Ishikawa (cell line): ENCODE measurements at regions not wholly inside any gene's neighbourhood (a gene's known extent, or its start where the extent isn't known, plus 50 kb on each side); places are given as distances from the start of the nearest gene placed in this dataset.

Experiments used
- CEBPB ChIP-seq: IDR thresholded peaks from 2 replicates; pipeline ENCODE4 v1.6.1; 2012
- CREB1 ChIP-seq: IDR thresholded peaks from 2 replicates; pipeline ENCODE4 v1.6.1; 2012; ENCODE audit warnings: low read depth
- EGR1 ChIP-seq: IDR thresholded peaks from 2 replicates; pipeline ENCODE4 v1.6.1; 2012
- EP300 ChIP-seq: IDR thresholded peaks from 2 replicates; pipeline ENCODE4 v1.6.1; 2012; ENCODE audit warnings: borderline replicate concordance
- FOXM1 ChIP-seq: IDR thresholded peaks from 2 replicates; pipeline ENCODE4 v1.6.1; 2012; ENCODE audit warnings: low read depth, borderline replicate concordance
- MAX ChIP-seq: IDR thresholded peaks from 2 replicates; pipeline ENCODE4 v1.6.1; 2012
- NFIC ChIP-seq: IDR thresholded peaks from 2 replicates; pipeline ENCODE4 v1.6.1; 2012
- RAD21 ChIP-seq: IDR thresholded peaks from 2 replicates; pipeline ENCODE4 v1.6.1; 2012; ENCODE audit warnings: low read depth
- TAF1 ChIP-seq: IDR thresholded peaks from 2 replicates; pipeline ENCODE4 v1.6.1; 2012; ENCODE audit warnings: low read depth, mild to moderate bottlenecking
- TCF12 ChIP-seq: IDR thresholded peaks from 2 replicates; pipeline ENCODE4 v1.6.1; 2012; ENCODE audit warnings: low read depth
- TEAD4 ChIP-seq: IDR thresholded peaks from 2 replicates; pipeline ENCODE4 v1.6.1; 2012
- USF1 ChIP-seq: IDR thresholded peaks from 2 replicates; pipeline ENCODE4 v1.6.1; 2012
- YY1 ChIP-seq: IDR thresholded peaks from 2 replicates; pipeline ENCODE4 v1.6.1; 2012; ENCODE audit warnings: low read depth
- ZBTB7A ChIP-seq: IDR thresholded peaks from 2 replicates; pipeline ENCODE4 v1.6.1; 2012; ENCODE audit warnings: low read depth
- TF ChIP-seq, protein P1 (sequence below): IDR thresholded peaks from 2 replicates; pipeline ENCODE4 v1.6.1; 2012; ENCODE audit warnings: low read depth, mild to moderate bottlenecking

- TF ChIP-seq TAF1, result no peak
- TF ChIP-seq TEAD4, result no peak
- no peak for TF ChIP-seq ZBTB7A
- TF ChIP-seq CEBPB, result no peak
- TF ChIP-seq RAD21, result peak; percentile 34; the same call in 1 of the 2 replicates
- no peak for TF ChIP-seq USF1
- TF ChIP-seq MAX, result no peak
- TF ChIP-seq, protein P1, sequence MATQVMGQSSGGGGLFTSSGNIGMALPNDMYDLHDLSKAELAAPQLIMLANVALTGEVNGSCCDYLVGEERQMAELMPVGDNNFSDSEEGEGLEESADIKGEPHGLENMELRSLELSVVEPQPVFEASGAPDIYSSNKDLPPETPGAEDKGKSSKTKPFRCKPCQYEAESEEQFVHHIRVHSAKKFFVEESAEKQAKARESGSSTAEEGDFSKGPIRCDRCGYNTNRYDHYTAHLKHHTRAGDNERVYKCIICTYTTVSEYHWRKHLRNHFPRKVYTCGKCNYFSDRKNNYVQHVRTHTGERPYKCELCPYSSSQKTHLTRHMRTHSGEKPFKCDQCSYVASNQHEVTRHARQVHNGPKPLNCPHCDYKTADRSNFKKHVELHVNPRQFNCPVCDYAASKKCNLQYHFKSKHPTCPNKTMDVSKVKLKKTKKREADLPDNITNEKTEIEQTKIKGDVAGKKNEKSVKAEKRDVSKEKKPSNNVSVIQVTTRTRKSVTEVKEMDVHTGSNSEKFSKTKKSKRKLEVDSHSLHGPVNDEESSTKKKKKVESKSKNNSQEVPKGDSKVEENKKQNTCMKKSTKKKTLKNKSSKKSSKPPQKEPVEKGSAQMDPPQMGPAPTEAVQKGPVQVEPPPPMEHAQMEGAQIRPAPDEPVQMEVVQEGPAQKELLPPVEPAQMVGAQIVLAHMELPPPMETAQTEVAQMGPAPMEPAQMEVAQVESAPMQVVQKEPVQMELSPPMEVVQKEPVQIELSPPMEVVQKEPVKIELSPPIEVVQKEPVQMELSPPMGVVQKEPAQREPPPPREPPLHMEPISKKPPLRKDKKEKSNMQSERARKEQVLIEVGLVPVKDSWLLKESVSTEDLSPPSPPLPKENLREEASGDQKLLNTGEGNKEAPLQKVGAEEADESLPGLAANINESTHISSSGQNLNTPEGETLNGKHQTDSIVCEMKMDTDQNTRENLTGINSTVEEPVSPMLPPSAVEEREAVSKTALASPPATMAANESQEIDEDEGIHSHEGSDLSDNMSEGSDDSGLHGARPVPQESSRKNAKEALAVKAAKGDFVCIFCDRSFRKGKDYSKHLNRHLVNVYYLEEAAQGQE, result no peak
Observed at GRCh38 chr4:108512615-108513505, 107.5 kb upstream of the RPL34 start.

DNA sequence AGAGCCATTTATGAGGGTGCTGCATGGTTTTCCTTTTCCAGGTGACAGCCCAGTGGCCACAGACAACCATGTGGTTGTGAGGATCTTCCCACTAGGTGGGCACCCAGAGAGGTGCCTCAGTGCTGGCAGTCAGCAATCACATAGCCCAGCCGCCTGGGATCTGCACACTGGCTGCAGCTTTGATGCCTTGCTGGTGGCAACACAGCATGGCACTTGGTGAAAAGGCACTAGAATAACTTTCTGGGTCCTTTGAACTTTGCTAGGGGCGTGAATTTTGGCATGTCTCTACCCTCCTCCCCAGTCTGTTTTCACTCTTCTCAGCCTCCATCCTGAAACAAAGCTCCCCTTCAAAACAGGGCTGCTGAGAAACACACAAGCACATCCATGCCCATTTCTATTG, 108.8 kb upstream of the RPL34 start:
- no peak for TF ChIP-seq MAX
- no peak for TF ChIP-seq USF1
- no peak for TF ChIP-seq EP300
- TF ChIP-seq EGR1, result no peak
- no peak for TF ChIP-seq RAD21
- TF ChIP-seq CREB1, result no peak
- TF ChIP-seq TCF12, result no peak
- TF ChIP-seq NFIC, result no peak

- TF ChIP-seq YY1 (no peak), EP300 (no peak), NFIC (no peak), CEBPB (no peak), MAX (no peak), TAF1 (no peak), RAD21 (no peak), EGR1 (no peak), USF1 (no peak), CREB1 (no peak), FOXM1 (no peak), ZBTB7A (no peak), TCF12 (no peak), TEAD4 (no peak)
- TF ChIP-seq, protein P1, result no peak
Observed at GRCh38 chr4:108502356-108502755, 118.0 kb upstream of the RPL34 start.

- TF ChIP-seq MAX (no peak), CREB1 (no peak), EGR1 (no peak), ZBTB7A (no peak), YY1 (no peak), EP300 (no peak), TCF12 (no peak)
Observed at GRCh38 chr4:108498925-108499324, 121.5 kb upstream of the RPL34 start.

DNA sequence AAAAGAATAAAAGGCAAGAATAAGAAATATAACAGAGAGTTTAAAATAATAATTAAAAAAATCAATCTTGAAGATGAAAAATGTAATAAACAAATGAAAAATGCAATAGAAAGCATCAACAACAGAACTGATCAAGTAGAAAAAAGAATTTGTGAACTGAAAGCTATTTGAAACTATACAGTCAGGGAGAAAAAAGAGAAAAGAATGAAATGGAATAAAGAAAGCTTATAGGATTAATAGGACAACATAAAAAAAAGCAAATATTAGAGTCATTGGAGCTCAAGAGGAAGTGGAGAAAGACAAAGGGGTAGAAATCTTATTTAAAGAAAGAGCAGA, 126.8 kb upstream of the RPL34 start:
- TF ChIP-seq FOXM1 (no peak), TEAD4 (no peak), YY1 (no peak)
